ENCODE measurements at regions not wholly inside any gene's neighbourhood (a gene's known extent, or its start where the extent isn't known, plus 50 kb on each side); places are given as distances from the start of the nearest gene placed in this dataset.

DNA sequence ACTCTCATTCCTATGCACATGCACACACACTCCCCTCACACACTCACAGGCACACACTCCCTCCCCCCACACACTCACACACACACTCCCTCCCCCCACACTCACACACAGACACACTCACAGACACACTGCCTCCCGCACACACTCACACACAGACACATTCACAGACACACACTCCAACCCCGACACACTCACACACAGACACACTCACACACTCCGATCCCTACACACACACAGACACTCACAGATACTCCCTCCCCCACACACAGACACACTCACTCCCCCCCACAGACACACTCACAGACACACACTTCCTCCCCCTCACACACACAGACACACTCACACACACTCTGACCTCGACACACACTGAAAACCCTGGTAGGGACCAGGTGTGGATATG is 176.2 kb downstream of the TFAP2C start:
- TF ChIP-seq, protein P1, sequence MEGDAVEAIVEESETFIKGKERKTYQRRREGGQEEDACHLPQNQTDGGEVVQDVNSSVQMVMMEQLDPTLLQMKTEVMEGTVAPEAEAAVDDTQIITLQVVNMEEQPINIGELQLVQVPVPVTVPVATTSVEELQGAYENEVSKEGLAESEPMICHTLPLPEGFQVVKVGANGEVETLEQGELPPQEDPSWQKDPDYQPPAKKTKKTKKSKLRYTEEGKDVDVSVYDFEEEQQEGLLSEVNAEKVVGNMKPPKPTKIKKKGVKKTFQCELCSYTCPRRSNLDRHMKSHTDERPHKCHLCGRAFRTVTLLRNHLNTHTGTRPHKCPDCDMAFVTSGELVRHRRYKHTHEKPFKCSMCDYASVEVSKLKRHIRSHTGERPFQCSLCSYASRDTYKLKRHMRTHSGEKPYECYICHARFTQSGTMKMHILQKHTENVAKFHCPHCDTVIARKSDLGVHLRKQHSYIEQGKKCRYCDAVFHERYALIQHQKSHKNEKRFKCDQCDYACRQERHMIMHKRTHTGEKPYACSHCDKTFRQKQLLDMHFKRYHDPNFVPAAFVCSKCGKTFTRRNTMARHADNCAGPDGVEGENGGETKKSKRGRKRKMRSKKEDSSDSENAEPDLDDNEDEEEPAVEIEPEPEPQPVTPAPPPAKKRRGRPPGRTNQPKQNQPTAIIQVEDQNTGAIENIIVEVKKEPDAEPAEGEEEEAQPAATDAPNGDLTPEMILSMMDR (IDR thresholded peaks at IDR 0.05): no peak
- TF ChIP-seq POLR2AphosphoS5 (IDR thresholded peaks at IDR 0.05) (no peak), POLR2A (IDR thresholded peaks at IDR 0.05) (no peak)
